ENCODE measurements at regions not wholly inside any gene's neighbourhood (a gene's known extent, or its start where the extent isn't known, plus 50 kb on each side); places are given as distances from the start of the nearest gene placed in this dataset.
A peak's percentile ranks its signal among the peaks of the same experiment; 100 is the strongest.

DNA sequence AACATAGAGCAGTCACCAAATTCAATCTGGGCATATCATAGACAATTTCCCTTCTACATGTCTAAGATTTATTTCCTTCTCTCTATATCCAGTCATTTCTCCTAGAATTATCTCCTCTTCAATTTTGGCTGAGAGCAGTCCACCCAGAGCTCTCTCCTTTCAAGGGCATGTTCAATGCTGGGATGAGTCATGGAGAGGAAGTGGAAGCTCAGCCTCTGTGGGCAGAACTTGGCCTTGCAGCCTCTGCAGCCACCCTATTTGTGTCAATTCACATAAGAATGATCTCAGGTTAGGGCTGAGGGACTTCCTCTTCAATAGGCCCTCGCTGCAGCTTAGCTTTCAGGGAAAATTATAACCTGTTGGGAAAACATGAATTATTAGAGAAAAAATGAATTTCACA is 560.8 kb downstream of the POM121L12 start:
- Histone ChIP-seq H3K27ac (ENCODE audit: low read depth, low read length) (no peak overlapping the region), H3K36me3 (ENCODE audit: control insufficient read depth, insufficient read depth, low read length) (no peaks in the 10 kb centered on the region), H3K9ac (ENCODE audit: extremely low read depth, low read length, poor library complexity, severe bottlenecking) (no peak overlapping the region), H3K4me1 (ENCODE audit: control insufficient read depth, insufficient read depth, low read length) (no peaks in the 10 kb centered on the region), H3K9me3 (ENCODE audit: control insufficient read depth, low read length) (no peaks in the 10 kb centered on the region), H3K27me3 (ENCODE audit: control insufficient read depth, insufficient read depth, low read length, poor library complexity, severe bottlenecking) (no peaks in the 10 kb centered on the region), H3K4me3 (ENCODE audit: low read length) (no peak overlapping the region)
- TF ChIP-seq, protein P1, sequence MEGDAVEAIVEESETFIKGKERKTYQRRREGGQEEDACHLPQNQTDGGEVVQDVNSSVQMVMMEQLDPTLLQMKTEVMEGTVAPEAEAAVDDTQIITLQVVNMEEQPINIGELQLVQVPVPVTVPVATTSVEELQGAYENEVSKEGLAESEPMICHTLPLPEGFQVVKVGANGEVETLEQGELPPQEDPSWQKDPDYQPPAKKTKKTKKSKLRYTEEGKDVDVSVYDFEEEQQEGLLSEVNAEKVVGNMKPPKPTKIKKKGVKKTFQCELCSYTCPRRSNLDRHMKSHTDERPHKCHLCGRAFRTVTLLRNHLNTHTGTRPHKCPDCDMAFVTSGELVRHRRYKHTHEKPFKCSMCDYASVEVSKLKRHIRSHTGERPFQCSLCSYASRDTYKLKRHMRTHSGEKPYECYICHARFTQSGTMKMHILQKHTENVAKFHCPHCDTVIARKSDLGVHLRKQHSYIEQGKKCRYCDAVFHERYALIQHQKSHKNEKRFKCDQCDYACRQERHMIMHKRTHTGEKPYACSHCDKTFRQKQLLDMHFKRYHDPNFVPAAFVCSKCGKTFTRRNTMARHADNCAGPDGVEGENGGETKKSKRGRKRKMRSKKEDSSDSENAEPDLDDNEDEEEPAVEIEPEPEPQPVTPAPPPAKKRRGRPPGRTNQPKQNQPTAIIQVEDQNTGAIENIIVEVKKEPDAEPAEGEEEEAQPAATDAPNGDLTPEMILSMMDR (conservative IDR thresholded peaks at IDR 0.05), result peak; percentile 58
- peak overlapping the region; percentile 42 for H3K27ac Mint-ChIP-seq
- no peaks in the 10 kb centered on the region for H3K9me3 Mint-ChIP-seq
- no peaks in the 10 kb centered on the region for H3K36me3 Mint-ChIP-seq (ENCODE audit: low read depth)
- H3K4me1 Mint-ChIP-seq, result peaks cover 15% of the 10 kb centered on the region
- WGBS, 2 experiments (ENCODE audit: insufficient coverage in 1 of 2, insufficient read length in 1 of 2), result 61% methylated on average over 1 of the region's 1 CpG; no CpG with 5 or more reads in 1 of the 2 experiments
- no peak overlapping the region for H3K4me3 Mint-ChIP-seq
- DNase-seq, result peak; percentile 80
- H3K27me3 Mint-ChIP-seq (ENCODE audit: insufficient read depth), result no peaks in the 10 kb centered on the region

DNA sequence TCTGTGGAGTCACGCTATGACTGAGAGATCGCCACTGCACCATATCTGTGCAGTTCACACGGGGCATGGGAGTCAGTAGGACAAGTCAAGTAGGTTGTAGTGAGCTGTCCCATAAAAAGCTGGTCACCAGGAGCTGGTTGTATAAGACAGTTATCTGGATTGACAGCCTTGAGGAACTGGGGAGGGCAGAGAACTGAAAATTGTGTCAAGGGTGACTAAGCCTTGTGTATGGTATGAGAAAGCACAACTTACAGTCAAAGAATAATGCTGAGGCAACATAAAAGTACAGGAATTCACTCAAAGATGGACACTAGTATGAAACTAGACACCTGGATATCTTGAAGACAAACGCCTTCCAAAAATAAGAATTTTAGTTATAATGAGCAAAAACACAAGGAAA is 564.9 kb downstream of the POM121L12 start:
- no peak for DNase-seq
- H3K36me3 Mint-ChIP-seq (ENCODE audit: low read depth), result no peaks in the 10 kb centered on the region
- no peak overlapping the region for H3K27ac ChIP-seq (ENCODE audit: low read depth, low read length)
- H3K27ac Mint-ChIP-seq, result no peak overlapping the region
- H3K27me3 Mint-ChIP-seq (ENCODE audit: insufficient read depth), result no peaks in the 10 kb centered on the region
- TF ChIP-seq, protein P1 (conservative IDR thresholded peaks at IDR 0.05), result no peak
- H3K4me1 Mint-ChIP-seq, result peaks cover 5% of the 10 kb centered on the region
- no peaks in the 10 kb centered on the region for H3K36me3 ChIP-seq (ENCODE audit: control insufficient read depth, insufficient read depth, low read length)
- 87 to 89% methylated on average over 3 to 4 of the region's 4 CpGs for WGBS, 2 experiments (ENCODE audit: insufficient coverage in 1 of 2, insufficient read length in 1 of 2)
- no peaks in the 10 kb centered on the region for H3K9me3 ChIP-seq (ENCODE audit: control insufficient read depth, low read length)
- no peaks in the 10 kb centered on the region for H3K9me3 Mint-ChIP-seq
- H3K4me3 ChIP-seq (ENCODE audit: low read length), result no peak overlapping the region
- no peak overlapping the region for H3K9ac ChIP-seq (ENCODE audit: extremely low read depth, low read length, poor library complexity, severe bottlenecking)
- no peaks in the 10 kb centered on the region for H3K4me1 ChIP-seq (ENCODE audit: control insufficient read depth, insufficient read depth, low read length)
- no peaks in the 10 kb centered on the region for H3K27me3 ChIP-seq (ENCODE audit: control insufficient read depth, insufficient read depth, low read length, poor library complexity, severe bottlenecking)
- H3K4me3 Mint-ChIP-seq, result no peak overlapping the region

DNA sequence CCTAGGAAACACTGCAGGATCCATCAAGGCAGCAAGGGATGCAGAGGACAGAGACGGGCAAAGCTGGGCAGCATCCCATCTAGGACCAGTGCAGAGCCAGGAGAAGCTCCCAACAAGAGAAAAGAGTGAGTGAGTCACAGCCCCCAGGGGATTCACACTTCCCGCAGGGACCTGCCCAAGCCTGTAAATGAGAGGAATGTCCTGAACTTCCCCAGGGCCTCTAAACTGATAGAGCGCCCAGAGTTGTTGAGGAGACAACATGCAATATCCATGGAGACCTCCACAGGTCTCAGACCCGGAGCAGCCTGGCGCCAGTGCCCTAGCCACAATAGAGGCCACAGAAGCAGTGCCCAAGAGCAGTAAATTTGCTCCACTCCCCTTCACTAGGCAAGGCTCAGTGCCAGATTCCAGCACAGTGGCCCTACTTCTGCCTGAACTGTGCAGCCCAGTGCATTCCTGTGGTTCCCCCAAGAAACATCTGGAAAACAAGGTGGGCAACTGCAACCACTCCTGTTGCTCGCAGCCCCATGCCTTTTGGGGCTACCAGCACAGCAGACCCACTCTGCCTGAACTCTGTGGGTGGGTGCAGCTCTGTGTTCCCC is 567.5 kb downstream of the POM121L12 start:
- Histone ChIP-seq H3K27ac (ENCODE audit: low read depth, low read length) (no peak overlapping the region), H3K4me1 (ENCODE audit: control insufficient read depth, insufficient read depth, low read length) (no peaks in the 10 kb centered on the region), H3K36me3 (ENCODE audit: control insufficient read depth, insufficient read depth, low read length) (no peaks in the 10 kb centered on the region), H3K9ac (ENCODE audit: extremely low read depth, low read length, poor library complexity, severe bottlenecking) (no peak overlapping the region), H3K9me3 (ENCODE audit: control insufficient read depth, low read length) (no peaks in the 10 kb centered on the region), H3K27me3 (ENCODE audit: control insufficient read depth, insufficient read depth, low read length, poor library complexity, severe bottlenecking) (no peaks in the 10 kb centered on the region), H3K4me3 (ENCODE audit: low read length) (no peak overlapping the region)
- DNase-seq, result peak; percentile 76
- Mint-ChIP-seq H3K27ac (no peak overlapping the region), H3K36me3 (ENCODE audit: low read depth) (no peaks in the 10 kb centered on the region), H3K4me3 (no peak overlapping the region), H3K27me3 (ENCODE audit: insufficient read depth) (no peaks in the 10 kb centered on the region), H3K9me3 (no peaks in the 10 kb centered on the region), H3K4me1 (no peaks in the 10 kb centered on the region)
- TF ChIP-seq, protein P1 (conservative IDR thresholded peaks at IDR 0.05), result no peak
- 90 to 91% methylated on average over 5 to 6 of the region's 6 CpGs for WGBS, 2 experiments (ENCODE audit: insufficient coverage in 1 of 2, insufficient read length in 1 of 2)

Measured in endodermal cell (in vitro differentiated cells).